LNCAP (cell line): ENCODE measurements at regions not wholly inside any gene's neighbourhood (a gene's known extent, or its start where the extent isn't known, plus 50 kb on each side); places are given as distances from the start of the nearest gene placed in this dataset.

Experiments used
- CTCF ChIP-seq: fragments of 450-650 bp; IDR thresholded peaks from 2 replicates; pipeline ENCODE4 v1.5.1; 2017; ENCODE audit warnings: mild to moderate bottlenecking

- no peak for TF ChIP-seq CTCF
Observed at GRCh38 chr17:54559883-54560282, 340.8 kb upstream of the TOM1L1 start.

- TF ChIP-seq CTCF, result no peak
Observed at GRCh38 chr17:54608634-54609155, 292.0 kb upstream of the TOM1L1 start.

- no peak for TF ChIP-seq CTCF
Observed at GRCh38 chr17:54620399-54620978, 280.2 kb upstream of the TOM1L1 start.

GRCh38 chr17:54623746-54624145 lies 276.9 kb upstream of the TOM1L1 start:
- no peak for TF ChIP-seq CTCF

GRCh38 chr17:54626146-54626703 lies 274.4 kb upstream of the TOM1L1 start:
- TF ChIP-seq CTCF, result no peak

- no peak for TF ChIP-seq CTCF
Observed at GRCh38 chr17:54662978-54663876, 237.4 kb upstream of the TOM1L1 start.

- no peak for TF ChIP-seq CTCF
Observed at GRCh38 chr17:54666559-54666958, 234.1 kb upstream of the TOM1L1 start.
